Upper lobe of right lung (tissue), 1 donor: ENCODE measurements at regions not wholly inside any gene's neighbourhood (a gene's known extent, or its start where the extent isn't known, plus 50 kb on each side); places are given as distances from the start of the nearest gene placed in this dataset.

ENCODE experiments used
- ATAC-seq: fragments of 200-7000 bp; cut with Tn5 transposase; one replicate; pipeline ENCODE4 v1.9.1; 2020; ENCODE audit warnings: mild to moderate bottlenecking, moderate library complexity
- DNase-seq: peaks from one replicate; pipeline ENCODE4 v3.0.0-alpha.2; 2020
- H3K27ac ChIP-seq: fragments of 200-600 bp; one replicate; pipeline ENCODE4 v1.8.0; 2022
- H3K27me3 ChIP-seq: fragments of 200-600 bp; one replicate; pipeline ENCODE4 v1.8.0; 2022; ENCODE audit warnings: mild to moderate bottlenecking
- H3K36me3 ChIP-seq: fragments of 200-600 bp; one replicate; pipeline ENCODE4 v1.8.0; 2022
- H3K4me1 ChIP-seq: fragments of 200-600 bp; one replicate; pipeline ENCODE4 v1.8.0; 2022
- H3K4me3 ChIP-seq: fragments of 200-600 bp; one replicate; pipeline ENCODE4 v1.8.0; 2022; ENCODE audit warnings: mild to moderate bottlenecking
- H3K9me3 ChIP-seq: fragments of 200-600 bp; one replicate; pipeline ENCODE4 v1.8.0; 2022
- intact Hi-C: fragments of 100-400 bp; cut with DNase I; formaldehyde crosslinking; loops from one replicate; pipeline ENCODE4 v1.11.0; 2022
- TF ChIP-seq, protein P1 (sequence below): fragments of 200-600 bp; IDR thresholded peaks from one replicate; pipeline ENCODE4 v1.8.0; 2022; ENCODE audit warnings: antibody characterized with exemption
- donor health status: DM: no; HTN: yes; CAD: no; lungs with severe emphysema.

- H3K27ac ChIP-seq = no peak overlapping the region
- DNase-seq = no peak
Observed at GRCh38 chr19:30146346-30146745, 204.3 kb downstream of the URI1 start.

GRCh38 chr19:30148039-30148790 lies 206.2 kb downstream of the URI1 start:
- Histone ChIP-seq H3K4me3 (no peak overlapping the region), H3K4me1 (no peaks in the 10 kb centered on the region), H3K9me3 (no peaks in the 10 kb centered on the region), H3K27me3 (peaks cover 6% of the 10 kb centered on the region), H3K27ac (no peak overlapping the region), H3K36me3 (no peaks in the 10 kb centered on the region)
- intact Hi-C loops = no loop called here
- TF ChIP-seq, protein P1, sequence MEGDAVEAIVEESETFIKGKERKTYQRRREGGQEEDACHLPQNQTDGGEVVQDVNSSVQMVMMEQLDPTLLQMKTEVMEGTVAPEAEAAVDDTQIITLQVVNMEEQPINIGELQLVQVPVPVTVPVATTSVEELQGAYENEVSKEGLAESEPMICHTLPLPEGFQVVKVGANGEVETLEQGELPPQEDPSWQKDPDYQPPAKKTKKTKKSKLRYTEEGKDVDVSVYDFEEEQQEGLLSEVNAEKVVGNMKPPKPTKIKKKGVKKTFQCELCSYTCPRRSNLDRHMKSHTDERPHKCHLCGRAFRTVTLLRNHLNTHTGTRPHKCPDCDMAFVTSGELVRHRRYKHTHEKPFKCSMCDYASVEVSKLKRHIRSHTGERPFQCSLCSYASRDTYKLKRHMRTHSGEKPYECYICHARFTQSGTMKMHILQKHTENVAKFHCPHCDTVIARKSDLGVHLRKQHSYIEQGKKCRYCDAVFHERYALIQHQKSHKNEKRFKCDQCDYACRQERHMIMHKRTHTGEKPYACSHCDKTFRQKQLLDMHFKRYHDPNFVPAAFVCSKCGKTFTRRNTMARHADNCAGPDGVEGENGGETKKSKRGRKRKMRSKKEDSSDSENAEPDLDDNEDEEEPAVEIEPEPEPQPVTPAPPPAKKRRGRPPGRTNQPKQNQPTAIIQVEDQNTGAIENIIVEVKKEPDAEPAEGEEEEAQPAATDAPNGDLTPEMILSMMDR = no peak
- no peak for ATAC-seq
- DNase-seq = no peak

More at GRCh38 chr19:30146346-30146745, 204.3 kb downstream of the URI1 start:
- TF ChIP-seq, protein P1 = no peak
- intact Hi-C loops = no loop called here
- Histone ChIP-seq H3K4me3 (no peak overlapping the region), H3K9me3 (no peaks in the 10 kb centered on the region), H3K4me1 (no peaks in the 10 kb centered on the region), H3K27me3 (no peaks in the 10 kb centered on the region), H3K36me3 (no peaks in the 10 kb centered on the region)
- ATAC-seq = no peak

GRCh38 chr19:30148803-30149202 lies 206.8 kb downstream of the URI1 start:
- H3K9me3 ChIP-seq = no peaks in the 10 kb centered on the region
- no peaks in the 10 kb centered on the region for H3K36me3 ChIP-seq
- no peak for DNase-seq
- no peaks in the 10 kb centered on the region for H3K4me1 ChIP-seq
- ATAC-seq = no peak
- TF ChIP-seq, protein P1 = no peak
- intact Hi-C loops = no loop called here
- H3K27ac ChIP-seq = no peak overlapping the region
- H3K4me3 ChIP-seq = no peak overlapping the region
- H3K27me3 ChIP-seq = peaks cover 6% of the 10 kb centered on the region

DNA sequence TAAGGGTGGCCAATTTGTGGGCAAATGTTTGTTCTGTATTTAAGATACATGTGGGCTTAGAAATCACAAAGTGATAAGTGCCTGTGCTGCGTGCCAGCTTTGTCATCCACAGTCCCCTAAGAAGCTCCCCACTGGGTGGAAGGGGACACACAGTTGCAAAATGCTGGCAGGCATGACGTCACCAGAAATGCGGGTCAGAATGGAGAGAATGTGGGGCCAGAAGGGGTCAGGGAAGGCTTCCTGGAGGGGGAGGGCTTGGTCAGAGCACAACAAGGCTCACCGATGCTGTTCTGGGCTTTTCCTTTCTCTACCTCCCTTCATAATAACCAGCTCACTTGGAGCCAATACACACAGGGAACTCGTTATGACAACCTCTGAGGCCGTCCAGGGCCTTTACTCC lies 207.3 kb downstream of the URI1 start:
- Histone ChIP-seq H3K4me1 (no peaks in the 10 kb centered on the region), H3K27me3 (peaks cover 6% of the 10 kb centered on the region), H3K27ac (no peak overlapping the region), H3K36me3 (no peaks in the 10 kb centered on the region), H3K4me3 (no peak overlapping the region), H3K9me3 (no peaks in the 10 kb centered on the region)
- DNase-seq = no peak
- no peak for ATAC-seq
- TF ChIP-seq, protein P1 = no peak
- intact Hi-C loops = no loop called here

DNA sequence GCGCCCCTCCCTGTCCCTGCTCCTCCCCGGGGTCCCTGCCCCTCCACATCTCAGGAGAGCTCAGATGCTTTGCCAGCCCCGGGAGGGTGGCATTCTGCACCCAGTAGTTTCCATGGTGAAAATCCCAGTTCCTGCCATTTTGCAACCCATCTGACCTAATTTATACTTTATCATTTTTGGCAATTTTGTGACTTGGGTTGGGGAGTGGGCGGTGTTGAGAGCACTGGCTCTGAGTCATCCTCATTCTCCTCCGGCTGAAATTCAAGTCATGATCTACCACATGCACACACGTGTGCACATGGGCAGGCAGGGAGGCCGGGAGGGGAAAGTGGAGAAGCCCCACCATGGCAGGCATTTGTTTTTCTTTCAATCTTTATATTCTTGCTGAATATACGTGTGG lies 208.6 kb downstream of the URI1 start:
- H3K36me3 ChIP-seq = no peaks in the 10 kb centered on the region
- no peak overlapping the region for H3K27ac ChIP-seq
- no peak for DNase-seq
- H3K4me1 ChIP-seq = no peaks in the 10 kb centered on the region
- no peaks in the 10 kb centered on the region for H3K9me3 ChIP-seq
- ATAC-seq = no peak
- intact Hi-C loops = no loop called here
- TF ChIP-seq, protein P1 = no peak
- no peak overlapping the region for H3K4me3 ChIP-seq
- peaks cover 8% of the 10 kb centered on the region for H3K27me3 ChIP-seq

DNA sequence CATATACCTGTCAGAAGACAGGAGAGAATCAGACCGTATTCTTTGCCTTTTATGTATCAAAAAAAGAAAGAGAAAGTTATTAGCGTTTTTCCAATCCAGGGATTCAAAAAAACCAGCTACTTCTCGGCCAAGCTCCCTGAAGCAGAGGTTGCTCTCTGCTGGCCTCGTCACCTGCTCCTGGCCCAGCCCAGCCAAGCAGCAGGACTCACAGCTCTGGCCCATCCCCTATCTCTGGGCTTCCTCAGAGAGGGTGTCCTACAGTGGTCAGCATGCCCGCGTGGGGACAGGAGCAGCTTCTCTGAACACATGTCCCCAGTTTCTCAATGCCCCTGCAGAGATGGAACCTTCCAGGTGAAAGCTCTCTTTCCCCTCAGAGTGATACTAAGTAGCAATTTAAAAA lies 209.0 kb downstream of the URI1 start:
- peaks cover 11% of the 10 kb centered on the region for H3K27me3 ChIP-seq
- no peak overlapping the region for H3K27ac ChIP-seq
- no peaks in the 10 kb centered on the region for H3K9me3 ChIP-seq
- no peaks in the 10 kb centered on the region for H3K36me3 ChIP-seq
- no peak overlapping the region for H3K4me3 ChIP-seq
- ATAC-seq (no peak), DNase-seq (no peak)
- intact Hi-C loops = no loop called here
- TF ChIP-seq, protein P1 = no peak
- H3K4me1 ChIP-seq = no peaks in the 10 kb centered on the region
